HG03108 (cell line): ENCODE measurements at regions not wholly inside any gene's neighbourhood (a gene's known extent, or its start where the extent isn't known, plus 50 kb on each side); places are given as distances from the start of the nearest gene placed in this dataset.
"Not testable (repeated sequence)": the region's sequence is repeated elsewhere in the genome, so short reads cannot be mapped to it uniquely, and the experiment has no call there.

ENCODE experiments used
- ATAC-seq: cut with Tn5 transposase; IDR thresholded peaks from one replicate; pipeline ENCODE4 v1.9.1; 2021; ENCODE audit warnings: moderate library complexity; ENCODE audit not compliant: unreplicated experiment

DNA sequence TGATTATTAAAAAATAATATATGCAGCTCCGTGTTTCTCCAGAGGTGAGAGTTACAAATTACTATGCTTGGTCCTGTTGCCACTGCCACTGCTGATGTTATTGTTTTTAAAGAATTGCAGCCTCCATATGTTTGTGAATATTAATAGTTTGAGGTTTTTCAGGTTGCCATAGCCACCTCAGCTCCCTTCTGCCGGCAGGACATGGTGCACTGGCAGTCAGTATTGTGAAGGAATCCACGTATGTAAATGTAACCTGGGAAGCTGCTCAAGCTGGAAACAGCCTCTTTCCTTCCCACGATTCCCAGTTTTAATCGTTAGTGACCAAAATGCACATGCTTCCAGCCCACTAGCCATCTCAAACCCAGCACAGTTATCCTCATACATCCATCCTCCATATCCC lies 184.4 kb upstream of the CCNG1 start:
- no peak for ATAC-seq

DNA sequence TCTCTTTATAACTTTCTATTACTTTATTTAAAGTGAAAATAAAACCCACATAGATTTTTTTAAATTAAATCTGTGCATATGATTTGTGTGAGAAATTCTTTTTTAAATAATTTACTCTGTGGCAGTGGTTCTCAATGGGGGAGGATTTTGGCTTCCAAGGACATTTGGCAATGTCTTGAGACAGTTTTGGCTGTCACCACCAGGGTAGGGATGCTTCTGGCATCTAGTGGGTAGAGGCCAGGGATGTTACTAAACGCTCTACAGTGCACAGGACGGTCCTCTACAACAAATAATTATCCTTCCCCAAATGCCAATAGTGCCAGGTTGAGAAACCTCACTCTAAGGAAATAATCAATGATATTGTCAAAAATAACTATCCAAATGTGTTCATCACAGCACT lies 177.9 kb upstream of the CCNG1 start:
- ATAC-seq: no peak

DNA sequence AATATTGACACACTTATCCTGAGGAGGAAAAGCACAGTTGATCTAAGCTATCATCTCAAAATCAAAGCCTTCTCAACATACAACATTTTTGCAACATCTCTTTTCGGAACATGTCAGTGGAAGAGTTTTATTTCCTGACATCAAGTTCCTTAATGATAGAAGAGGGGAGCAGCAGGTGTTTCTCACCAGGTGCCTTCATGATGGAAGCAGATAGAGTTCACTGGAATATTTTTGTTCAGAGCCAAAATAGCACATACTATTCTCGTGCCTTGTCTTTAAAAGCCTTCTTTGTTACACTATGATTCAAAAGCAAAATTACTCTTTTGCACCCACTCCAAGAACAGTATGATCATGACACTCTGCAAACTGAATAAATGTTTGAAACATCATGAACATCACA lies 176.9 kb upstream of the CCNG1 start:
- ATAC-seq: no peak

DNA sequence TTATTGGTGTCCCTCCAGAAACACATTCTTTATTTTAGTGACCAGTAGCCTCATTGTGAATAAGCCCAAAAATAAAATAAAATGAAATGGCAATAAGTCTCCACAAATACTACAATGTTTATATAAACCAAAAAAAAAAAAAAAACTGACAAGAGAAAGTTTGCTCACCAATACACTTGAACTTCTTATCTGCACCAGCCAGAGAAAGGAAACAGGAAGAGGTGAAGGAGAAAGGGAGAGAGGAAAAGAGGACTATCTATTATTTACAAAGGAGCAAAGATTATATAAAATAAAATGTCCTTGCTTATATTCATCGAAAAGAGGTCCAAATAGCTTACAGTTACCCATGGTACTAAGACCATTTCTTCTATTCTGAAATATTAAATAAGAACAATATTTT lies 176.4 kb upstream of the CCNG1 start:
- ATAC-seq: no peak

DNA sequence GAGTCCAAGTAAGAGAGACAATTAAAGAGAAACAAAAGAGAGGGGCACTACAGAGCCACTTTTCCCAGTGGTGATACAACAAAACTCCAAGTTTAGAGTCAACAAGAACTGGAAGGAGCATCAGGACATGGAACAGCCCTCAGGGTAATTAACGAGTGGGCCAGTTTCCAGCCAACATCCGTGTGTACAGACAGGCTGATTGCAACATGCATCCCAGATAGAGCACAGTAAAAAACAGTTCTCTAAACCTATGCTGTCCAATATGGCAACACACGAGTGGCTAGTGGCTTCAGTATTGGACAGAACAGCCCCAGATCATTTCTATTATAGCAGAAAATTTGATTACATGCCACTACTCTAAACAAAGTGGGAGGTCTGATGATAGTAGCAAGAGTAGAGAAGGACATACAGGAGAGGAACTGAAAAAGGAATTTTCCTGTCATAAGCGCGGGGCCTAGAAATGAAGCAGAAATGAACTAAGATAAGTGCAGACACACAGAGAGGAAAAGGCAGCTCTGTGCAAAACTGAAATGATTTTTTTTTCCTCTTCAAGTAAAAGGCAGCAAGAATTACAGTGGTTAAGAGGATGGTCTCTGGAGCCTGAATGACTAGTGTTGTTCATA lies 175.6 kb upstream of the CCNG1 start:
- no peak for ATAC-seq

DNA sequence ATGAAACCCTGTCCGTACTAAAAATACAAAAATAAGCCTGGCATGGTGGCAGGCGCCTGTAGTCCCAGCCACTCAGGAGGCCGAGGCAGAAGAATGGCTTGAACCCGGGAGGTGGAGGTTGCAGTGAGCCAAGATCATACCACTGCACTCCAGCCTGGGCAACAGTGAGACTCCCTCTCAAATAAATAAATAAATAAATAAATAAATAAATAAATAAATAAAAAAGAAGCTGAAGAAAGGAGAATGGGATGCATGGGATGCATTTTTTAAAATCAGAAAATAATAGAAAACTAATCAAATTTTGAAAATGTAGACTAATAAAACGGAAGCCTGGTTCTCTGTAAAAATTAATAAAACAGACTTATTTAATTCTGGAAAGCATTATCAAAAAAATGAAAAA lies 171.1 kb upstream of the CCNG1 start:
- ATAC-seq: not testable (repeated sequence)

DNA sequence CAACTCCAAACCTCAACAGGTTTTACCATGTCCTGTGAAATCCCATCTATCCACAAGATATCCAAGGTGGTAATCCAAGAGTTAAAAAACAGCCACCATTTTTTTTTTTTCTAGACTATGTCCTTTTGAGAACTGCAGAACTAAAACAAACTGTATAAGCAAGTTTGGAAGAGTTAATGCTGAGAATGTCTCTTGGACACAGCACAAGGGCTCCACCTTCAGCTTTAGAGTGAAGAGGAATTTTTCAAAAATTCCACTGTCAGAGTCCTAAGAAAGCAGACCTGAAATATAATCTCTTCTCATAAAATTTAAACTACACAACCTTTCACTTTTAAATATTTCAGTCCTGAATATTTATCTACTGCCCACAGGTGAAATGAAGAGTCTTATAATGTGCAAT lies 167.8 kb upstream of the CCNG1 start:
- no peak for ATAC-seq

DNA sequence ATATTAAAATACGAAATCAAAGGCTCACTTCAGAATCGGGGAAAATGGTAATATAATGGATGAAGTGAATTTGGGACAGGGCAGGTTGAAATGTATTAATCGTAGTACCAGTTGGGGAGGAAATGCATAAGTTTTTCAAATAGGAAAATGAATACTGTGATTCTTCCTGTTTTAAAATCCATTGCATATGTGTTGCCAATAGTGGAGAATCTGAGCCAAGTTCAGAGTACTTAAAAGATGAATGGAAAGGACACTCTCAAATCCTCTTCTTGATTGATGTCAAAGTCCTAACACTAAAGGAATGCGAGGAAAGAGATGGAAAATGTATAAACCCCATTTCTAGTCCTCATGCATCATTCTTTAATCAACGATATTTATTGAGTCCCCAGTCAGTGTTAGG lies 160.9 kb upstream of the CCNG1 start:
- no peak for ATAC-seq

DNA sequence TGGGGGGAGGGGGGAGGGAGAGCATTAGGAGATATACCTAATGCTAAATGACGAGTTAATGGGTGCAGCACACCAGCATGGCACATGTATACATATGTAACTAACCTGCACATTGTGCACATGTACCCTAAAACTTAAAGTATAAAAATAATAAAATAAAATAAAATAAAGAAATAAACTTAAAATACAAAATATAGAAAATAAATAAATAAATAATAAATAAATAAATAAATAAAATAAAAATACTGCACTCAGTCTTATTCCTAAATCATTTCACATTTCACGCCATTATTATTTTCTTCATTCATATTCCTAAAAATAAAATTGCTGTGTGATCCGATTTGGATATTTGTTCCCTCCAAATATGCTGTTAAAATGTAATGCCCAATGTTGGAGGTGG lies 156.5 kb upstream of the CCNG1 start:
- not testable (repeated sequence) for ATAC-seq

DNA sequence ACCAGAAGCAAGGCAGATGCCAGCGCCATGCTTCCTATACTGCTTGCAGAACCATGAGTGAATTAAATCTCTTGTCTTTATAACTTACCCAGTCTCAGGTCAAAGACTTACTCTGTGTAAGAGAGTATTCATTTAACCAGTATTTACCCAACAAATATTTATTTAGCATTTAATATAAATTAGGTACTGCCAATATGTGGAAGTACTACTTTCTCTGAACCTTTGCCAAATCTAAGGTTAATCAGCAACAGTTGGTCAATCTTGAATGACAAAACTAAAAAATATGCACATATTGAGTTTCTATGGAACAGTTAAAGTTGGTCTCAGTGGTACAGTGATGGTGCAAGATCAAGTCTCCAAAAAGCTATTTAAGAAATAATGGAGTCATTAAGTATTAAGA lies 155.9 kb upstream of the CCNG1 start:
- no peak for ATAC-seq

DNA sequence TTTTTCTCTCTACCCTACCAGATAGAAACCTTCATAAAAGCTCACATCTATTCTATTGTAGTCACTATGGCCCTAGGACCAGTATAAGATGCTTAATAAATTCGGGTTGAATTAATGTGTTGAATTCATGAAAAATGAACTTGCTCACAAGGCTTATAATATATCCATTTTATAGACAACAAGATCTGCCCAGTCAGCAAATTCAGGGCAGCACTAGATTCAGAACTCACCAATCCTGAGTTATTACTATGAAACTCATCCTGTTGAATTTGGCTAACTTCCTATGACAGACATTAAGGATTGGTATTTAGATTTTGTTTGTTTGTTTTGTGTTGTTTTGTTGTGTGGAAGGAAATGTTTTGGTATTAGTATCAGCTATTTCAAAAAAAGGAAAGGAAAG lies 143.6 kb upstream of the CCNG1 start:
- ATAC-seq: no peak

DNA sequence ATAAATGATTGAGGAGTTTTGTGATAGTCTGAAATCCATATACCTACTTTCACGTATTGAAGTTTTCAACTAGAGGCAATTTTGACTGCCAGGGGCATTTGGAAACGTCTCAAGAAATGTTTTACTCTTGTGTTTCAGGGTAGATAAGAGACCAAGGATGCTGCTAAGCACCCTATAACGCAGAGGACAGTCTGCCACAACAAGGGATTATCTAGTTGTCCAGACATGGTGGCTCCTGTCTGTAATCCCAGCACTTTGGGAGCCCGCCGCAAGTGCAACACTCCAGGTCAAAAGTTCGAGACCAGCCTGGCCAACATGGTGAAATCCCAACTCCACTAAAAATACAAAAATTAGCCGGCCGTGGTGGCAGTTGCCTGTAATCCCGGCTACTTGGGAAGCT lies 133.7 kb upstream of the CCNG1 start:
- no peak for ATAC-seq

DNA sequence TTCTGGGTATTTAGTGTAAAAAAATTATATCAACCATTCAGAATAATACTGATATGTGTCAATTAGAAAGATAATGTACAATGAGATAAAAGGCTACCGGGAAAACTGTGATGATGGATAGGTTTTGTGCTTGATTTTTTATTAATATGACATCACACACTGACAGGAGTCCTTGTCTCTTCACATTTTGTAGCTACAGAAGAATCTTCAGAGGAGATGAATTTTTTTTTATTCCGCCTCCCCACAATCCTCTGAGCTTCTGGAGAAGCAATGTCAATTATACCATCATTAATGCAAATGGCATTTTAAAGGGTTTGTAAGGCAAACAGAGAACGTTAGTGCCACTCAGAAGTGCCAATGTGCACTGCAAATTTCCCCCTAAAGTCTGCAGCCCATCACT lies 131.7 kb upstream of the CCNG1 start:
- no peak for ATAC-seq

DNA sequence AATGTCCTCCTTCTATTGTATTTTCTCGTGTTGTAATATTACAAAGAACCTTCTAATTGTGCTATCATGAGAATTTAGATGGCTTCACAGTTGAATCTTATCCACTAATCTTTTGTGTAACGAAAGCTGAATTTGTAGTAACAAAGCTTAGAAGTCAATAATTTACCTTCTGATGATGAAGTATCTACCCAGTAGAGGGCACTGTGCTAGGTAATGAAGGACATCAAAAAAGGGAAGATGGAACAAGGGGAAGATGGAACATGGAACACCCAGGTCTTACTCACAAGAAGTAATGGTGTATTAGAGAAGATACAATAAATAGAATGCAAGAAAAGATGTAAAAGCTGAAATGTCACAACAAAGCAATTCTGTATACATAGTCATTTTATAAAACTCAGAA lies 131.0 kb upstream of the CCNG1 start:
- ATAC-seq: no peak

DNA sequence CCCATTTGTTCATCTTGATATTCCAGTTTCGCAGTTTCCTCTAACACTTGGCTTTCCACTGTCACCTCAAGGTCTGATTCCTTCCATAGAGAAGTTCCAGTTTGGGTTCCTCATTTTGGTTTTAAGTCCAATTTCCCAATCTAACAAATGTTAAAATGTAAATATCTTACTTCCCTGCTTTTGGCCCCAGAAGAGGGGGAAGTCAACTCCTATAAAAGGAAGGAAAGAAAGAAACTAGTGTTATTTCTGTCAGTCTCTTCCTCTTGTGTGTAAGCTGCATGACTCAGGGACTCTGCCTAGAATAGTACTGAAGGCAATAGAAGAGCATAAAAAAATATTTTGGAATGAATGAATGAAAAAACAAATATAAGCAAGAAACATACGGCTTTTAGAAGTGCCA lies 127.5 kb upstream of the CCNG1 start:
- no peak for ATAC-seq

DNA sequence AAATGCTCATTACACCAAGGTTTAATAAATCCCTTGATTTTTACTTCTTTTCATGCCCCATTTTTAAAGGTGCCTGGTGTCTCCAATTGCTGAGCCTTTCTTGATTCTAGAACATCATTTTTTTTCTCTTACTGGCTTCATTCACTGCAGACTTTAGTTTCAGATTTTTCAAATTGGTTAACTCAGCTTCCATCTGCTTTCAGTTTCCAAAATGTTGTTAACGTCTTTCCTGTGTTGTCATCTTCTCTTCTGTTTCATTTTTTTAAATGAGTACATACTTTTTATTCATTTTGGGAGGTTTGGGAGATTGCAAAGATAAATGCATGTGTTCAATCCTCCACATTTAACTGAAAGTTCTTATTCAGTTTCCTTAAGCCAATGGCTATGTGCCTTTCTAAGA lies 126.4 kb upstream of the CCNG1 start:
- no peak for ATAC-seq

DNA sequence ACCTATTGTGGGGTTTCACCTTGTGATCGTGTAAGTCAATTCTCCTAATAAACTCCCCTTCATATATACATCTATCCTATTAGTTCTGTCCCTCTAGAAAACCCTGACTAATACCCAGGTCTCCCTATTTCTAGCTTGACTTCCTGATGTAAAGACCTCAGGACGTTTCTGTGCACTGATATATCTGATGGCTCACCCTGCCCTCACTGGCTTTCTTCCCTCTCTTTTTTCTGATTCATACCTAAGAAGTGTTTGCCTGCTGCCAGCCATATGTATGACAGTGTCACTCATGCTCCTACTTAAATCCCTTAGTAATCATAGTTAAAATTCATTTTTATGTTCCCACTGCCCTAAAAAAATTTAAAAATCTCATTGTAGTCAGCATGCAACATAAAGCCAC lies 124.8 kb upstream of the CCNG1 start:
- no peak for ATAC-seq

DNA sequence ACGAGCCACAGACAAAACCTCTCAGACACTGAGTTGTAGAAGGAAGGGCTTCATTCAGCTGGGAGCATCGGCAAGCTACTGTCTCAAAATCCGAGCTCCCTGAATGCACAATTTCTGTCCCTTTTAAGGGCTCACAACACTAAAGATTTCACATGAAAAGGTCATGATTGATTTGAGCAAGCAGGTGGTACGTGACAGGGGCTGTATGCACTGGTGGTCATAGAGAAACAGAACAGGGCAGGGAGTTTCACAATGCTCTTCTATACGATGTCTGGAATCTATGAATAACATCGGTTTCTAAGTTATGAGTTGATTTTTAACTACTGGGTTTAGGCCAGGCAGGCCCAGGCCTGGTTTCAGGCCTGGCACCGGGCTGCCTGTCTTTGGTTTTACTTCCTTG lies 124.3 kb upstream of the CCNG1 start:
- ATAC-seq: not testable (repeated sequence)

DNA sequence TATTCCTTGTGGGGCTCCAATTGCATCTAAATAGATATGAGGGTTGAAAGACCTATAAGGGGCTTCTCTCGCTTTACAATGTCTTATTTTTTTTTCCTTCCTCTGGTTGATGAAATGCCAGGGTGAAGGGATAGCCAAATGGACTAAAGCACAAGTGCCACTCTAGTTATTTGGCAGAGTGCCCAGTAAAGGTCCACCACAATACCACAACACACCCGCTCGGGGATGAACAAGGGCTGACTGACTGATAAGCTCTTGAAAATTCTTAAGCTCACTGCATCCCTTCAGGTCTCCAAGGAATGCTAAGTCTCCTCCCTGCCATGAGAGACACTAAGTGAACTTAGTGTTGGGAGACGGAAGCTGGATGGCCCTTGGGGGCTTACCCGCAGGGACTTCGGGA lies 121.0 kb upstream of the CCNG1 start:
- ATAC-seq: not testable (repeated sequence)

DNA sequence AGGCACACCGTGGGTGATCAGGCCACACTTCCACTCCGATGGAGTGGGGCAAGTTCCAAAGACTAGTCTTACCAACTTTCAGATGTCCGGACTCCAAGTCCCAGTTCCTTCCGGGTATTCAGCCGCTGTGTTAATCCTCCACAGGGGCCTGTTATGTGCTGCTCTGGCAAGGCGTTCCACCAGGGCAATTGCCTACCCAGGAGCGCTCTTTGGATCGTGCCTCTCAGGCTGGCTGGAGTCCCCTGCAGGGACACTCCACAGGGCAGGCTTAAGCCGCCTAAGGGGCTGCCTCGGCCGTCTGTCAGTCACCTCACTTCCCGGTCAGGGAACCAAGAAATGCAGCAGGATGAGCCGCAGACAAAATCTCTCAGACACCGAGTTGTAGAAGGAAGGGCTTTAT lies 118.7 kb upstream of the CCNG1 start:
- no peak for ATAC-seq

DNA sequence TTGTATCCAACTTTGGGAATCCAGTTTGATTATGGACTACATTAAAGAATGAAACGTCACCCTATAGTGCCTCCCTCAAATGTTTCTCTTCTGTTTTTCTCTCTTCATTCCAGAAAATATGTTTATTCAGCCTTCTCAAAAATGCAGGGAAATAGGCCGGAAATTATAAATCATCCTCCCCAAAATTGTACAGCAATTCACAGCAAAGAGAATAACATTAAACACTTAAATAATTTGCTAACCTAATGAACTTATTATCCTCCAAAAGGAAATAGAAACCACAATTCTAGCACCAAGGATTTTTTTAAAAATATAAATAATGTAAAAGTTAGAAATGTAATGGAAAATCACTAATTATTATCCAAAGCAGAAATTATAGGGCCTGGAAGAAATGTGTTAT lies 115.9 kb upstream of the CCNG1 start:
- ATAC-seq: no peak

DNA sequence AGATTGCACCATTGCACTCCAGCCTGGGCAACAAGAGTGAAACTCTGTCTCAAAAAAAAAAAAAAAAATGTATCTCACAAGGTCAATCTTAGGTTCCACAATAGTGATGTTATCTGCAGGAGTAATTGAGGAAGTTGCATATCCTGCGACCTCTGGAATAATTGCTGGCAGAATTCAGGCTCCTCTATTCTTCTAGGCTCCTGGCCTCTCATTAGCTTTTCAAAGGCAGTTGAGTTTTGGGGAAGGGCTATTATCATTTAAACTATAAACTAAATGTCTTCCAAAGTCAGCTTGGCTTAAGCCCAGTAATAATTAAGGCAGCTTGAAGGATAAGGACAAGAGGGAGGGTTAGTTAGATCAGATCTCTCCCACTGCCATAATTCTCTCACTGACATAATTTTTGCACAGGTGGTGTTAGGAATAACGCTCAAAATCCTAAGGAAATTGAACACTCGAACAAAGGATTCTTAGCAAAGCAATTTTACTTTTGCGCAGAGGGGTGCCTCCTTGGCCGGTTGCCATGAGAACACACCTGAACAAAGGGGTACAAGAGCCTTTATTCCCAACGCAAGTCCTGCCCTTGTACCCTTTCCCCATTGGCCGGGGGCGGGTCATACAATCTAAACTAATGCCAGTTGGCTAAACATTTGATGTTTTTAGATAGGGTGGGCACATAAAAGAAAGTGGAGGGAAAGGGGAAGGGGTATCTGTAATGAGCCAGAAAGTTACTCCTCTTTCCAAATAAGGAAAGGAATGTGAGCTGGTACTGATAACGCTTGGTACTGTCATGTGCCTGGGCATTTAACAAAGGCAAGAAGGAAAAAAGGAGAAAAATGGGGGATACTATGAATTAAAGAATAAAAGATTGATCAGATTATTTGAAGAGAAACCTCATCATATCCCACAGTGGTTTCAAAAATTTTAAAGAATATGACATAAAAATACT lies 106.4 kb upstream of the CCNG1 start:
- ATAC-seq: no peak

DNA sequence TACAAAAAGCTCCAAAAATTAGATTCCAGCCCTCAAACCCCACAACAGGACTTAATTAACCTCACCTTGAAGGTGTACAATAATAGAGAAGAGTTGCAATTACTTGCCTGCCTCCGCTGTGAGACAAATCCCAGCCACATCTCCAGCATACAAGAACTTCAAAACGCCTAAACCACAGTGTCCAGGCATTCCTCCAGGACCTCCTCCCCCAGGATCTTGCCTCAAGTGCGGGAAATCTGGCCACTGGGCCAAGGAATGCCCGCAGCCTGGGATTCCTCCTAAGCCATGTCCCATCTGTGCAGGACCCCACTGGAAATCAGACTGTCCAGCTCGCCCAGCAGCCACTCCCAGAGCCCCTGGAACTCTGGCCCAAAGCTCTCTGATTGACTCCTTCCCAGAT lies 101.3 kb upstream of the CCNG1 start:
- not testable (repeated sequence) for ATAC-seq
